ENCODE measurements at regions not wholly inside any gene's neighbourhood (a gene's known extent, or its start where the extent isn't known, plus 50 kb on each side); places are given as distances from the start of the nearest gene placed in this dataset.

DNA sequence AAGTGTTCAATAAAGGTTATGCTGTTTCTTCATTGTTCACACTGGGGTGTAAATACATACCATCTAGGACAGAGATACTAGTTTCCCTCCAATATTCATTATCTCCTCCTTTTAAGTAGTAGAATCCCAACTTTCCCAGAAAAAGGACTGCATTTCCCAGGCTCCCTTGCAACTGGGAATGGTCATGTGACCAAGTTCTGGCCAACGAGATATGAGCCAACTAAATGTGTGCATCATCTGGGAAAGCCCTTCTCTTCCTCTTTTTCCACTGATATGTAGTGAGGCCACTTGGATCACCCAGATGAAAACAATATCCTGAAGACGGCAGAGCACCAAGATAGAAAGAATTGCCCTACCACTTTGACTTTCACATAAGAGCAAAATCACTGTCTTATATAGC lies 97.9 kb upstream of the PTPRT start (continued):
- TF ChIP-seq TOE1 (IDR thresholded peaks at IDR 0.05; ENCODE audit: borderline replicate concordance) (peak; percentile 85), TOE1 (CRISPR knock-in tag; IDR thresholded peaks at IDR 0.05; ENCODE audit: borderline replicate concordance, low read depth) (no peak)
- TF ChIP-seq, protein P1, sequence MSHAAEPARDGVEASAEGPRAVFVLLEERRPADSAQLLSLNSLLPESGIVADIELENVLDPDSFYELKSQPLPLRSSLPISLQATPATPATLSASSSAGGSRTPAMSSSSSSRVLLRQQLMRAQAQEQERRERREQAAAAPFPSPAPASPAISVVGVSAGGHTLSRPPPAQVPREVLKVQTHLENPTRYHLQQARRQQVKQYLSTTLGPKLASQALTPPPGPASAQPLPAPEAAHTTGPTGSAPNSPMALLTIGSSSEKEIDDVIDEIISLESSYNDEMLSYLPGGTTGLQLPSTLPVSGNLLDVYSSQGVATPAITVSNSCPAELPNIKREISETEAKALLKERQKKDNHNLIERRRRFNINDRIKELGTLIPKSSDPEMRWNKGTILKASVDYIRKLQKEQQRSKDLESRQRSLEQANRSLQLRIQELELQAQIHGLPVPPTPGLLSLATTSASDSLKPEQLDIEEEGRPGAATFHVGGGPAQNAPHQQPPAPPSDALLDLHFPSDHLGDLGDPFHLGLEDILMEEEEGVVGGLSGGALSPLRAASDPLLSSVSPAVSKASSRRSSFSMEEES (CRISPR knock-in tag; IDR thresholded peaks at IDR 0.05) = peak; percentile 68

DNA sequence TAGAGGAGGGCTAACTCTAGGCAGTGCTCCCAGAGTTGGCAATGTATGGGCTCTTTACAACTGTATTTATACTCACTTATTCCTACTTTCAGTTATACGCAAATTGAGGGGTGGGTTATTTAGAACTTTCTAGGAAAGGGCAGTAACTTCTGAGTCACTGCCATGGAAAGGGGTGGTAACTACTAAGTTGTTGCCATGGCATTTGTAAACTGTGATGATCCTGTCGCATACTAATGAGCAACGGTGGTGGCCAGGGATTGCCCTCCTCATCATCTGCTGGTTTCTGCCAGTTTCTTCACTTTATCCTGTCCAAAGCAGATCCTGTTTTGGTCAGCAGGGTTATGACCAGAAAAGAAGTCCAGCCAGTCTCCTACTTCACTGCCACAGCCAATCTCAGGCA lies 95.5 kb upstream of the PTPRT start:
- ChIA-PET CTCF (ENCODE audit: low intra/inter-chr PET ratio) (no interaction called here), POLR2A (no interaction called here)
- DNase-seq (ENCODE audit: extremely low read depth in 1 of 4, low spot score in 3 of 4) (no peak), ATAC-seq (no peak), FAIRE-seq (no peak)
- Histone ChIP-seq H3K4me2 (ENCODE audit: insufficient read depth, low read length) (no peak overlapping the region), H3K4me1 (replicated peaks in 1 of 2; ENCODE audit: control insufficient read depth in 2 of 2, insufficient read depth in 2 of 2, low read length in 2 of 2) (no peaks in the 10 kb centered on the region), H3K79me2 (ENCODE audit: control insufficient read depth, insufficient read depth, low read length) (no peaks in the 10 kb centered on the region), H3K9me1 (ENCODE audit: control insufficient read depth, insufficient read depth, low read length) (no peaks in the 10 kb centered on the region), H3K36me3 (ENCODE audit: control insufficient read depth, insufficient read depth, low read length) (no peaks in the 10 kb centered on the region), H3K27ac (ENCODE audit: extremely low read depth, low read depth, low read length) (no peak overlapping the region), H3K27me3 (ENCODE audit: control insufficient read depth in 2 of 2, insufficient read depth in 2 of 2, low read length in 2 of 2) (peaks cover 0 to 5% of the 10 kb centered on the region in 2 experiments; a peak in 1 of 5 replicates), H3K9ac (ENCODE audit: insufficient read depth in 1 of 2, low read depth in 2 of 2, low read length in 2 of 2) (no peak overlapping the region), H2AFZ (ENCODE audit: low read depth, low read length) (no peak overlapping the region), H3K9me3 (replicated peaks; ENCODE audit: control insufficient read depth, insufficient read depth, low read depth, low read length) (no peaks in the 10 kb centered on the region), H3K4me3 (no peak overlapping the region), H4K20me1 (replicated peaks; ENCODE audit: control insufficient read depth, insufficient read depth, low read length) (no peaks in the 10 kb centered on the region)
- 0% methylated on average over 3 of the region's 3 CpGs for WGBS (ENCODE audit: insufficient coverage, low coverage, missing lambda C conversion rate)
- no TSS peak for BruUV-seq (replicated peaks)
- in situ Hi-C loops (cut with MboI) = no loop called here
- intact Hi-C loops (cut with micrococcal nuclease) = no loop called here
- TF ChIP-seq POLR2AphosphoS5 (IDR thresholded peaks at IDR 0.05; ENCODE audit: control insufficient read depth, insufficient read depth, low read depth, low read length) (no peak), RFX1 (IDR thresholded peaks at IDR 0.05) (peak; percentile 18; the same call in 1 of the 2 replicates), ELF1 (tag; IDR thresholded peaks at IDR 0.05) (no peak)
- TF ChIP-seq, protein P2, sequence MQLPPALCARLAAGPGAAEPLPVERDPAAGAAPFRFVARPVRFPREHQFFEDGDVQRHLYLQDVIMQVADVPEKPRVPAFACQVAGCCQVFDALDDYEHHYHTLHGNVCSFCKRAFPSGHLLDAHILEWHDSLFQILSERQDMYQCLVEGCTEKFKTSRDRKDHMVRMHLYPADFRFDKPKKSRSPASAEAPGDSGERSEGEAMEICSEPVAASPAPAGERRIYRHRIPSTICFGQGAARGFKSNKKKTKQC (CRISPR knock-in tag; IDR thresholded peaks at IDR 0.05) = no peak
